ENCODE measurements at regions not wholly inside any gene's neighbourhood (a gene's known extent, or its start where the extent isn't known, plus 50 kb on each side); places are given as distances from the start of the nearest gene placed in this dataset.

GRCh38 chr2:5938566-5938896 lies 246.3 kb downstream of the SOX11 start:
- TF ChIP-seq MAFK (IDR thresholded peaks at IDR 0.05; ENCODE audit: low read depth, low read length) (no peak), ATF3 (IDR thresholded peaks at IDR 0.05; ENCODE audit: insufficient read depth, low read depth, low read length) (no peak), RNF2 (IDR thresholded peaks at IDR 0.05; ENCODE audit: borderline replicate concordance, low read depth, low read length, missing control alignments, poor library complexity, severe bottlenecking) (no peak), SIN3A (conservative IDR thresholded peaks at IDR 0.05 in 1 of 2, IDR thresholded peaks at IDR 0.05 in 1 of 2; ENCODE audit: low read depth in 1 of 2, low read length in 2 of 2) (no peak), POLR2AphosphoS5 (IDR thresholded peaks at IDR 0.05; ENCODE audit: low read depth, low read length) (no peak), MAX (IDR thresholded peaks at IDR 0.05) (no peak), POLR2A (IDR thresholded peaks at IDR 0.05; ENCODE audit: control extremely low read depth in 1 of 2, low read depth in 2 of 2, low read length in 2 of 2) (no peak), JUND (IDR thresholded peaks at IDR 0.05; ENCODE audit: low read length) (no peak)
- TF ChIP-seq, protein P1, sequence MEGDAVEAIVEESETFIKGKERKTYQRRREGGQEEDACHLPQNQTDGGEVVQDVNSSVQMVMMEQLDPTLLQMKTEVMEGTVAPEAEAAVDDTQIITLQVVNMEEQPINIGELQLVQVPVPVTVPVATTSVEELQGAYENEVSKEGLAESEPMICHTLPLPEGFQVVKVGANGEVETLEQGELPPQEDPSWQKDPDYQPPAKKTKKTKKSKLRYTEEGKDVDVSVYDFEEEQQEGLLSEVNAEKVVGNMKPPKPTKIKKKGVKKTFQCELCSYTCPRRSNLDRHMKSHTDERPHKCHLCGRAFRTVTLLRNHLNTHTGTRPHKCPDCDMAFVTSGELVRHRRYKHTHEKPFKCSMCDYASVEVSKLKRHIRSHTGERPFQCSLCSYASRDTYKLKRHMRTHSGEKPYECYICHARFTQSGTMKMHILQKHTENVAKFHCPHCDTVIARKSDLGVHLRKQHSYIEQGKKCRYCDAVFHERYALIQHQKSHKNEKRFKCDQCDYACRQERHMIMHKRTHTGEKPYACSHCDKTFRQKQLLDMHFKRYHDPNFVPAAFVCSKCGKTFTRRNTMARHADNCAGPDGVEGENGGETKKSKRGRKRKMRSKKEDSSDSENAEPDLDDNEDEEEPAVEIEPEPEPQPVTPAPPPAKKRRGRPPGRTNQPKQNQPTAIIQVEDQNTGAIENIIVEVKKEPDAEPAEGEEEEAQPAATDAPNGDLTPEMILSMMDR (IDR thresholded peaks at IDR 0.05; ENCODE audit: control extremely low read depth in 1 of 3, insufficient read depth in 1 of 3, low read depth in 1 of 3, low read length in 3 of 3): no peak

Measured in H1 (cell line).